ENCODE measurements at regions not wholly inside any gene's neighbourhood (a gene's known extent, or its start where the extent isn't known, plus 50 kb on each side); places are given as distances from the start of the nearest gene placed in this dataset.

- H3K4me3 ChIP-seq (replicated peaks; ENCODE audit: low read depth, low read length): no peak overlapping the region
- TF ChIP-seq CTCF (IDR thresholded peaks at IDR 0.05; ENCODE audit: low read depth, low read length, missing control alignments): no peak
- DNase-seq (ENCODE audit: extremely low read depth, low read depth): no peak
These were observed 303.5 kb upstream of the KLF6 start for GRCh38 chr10:4088354-4089066.

- no peak for TF ChIP-seq CTCF (IDR thresholded peaks at IDR 0.05; ENCODE audit: low read depth, low read length, missing control alignments)
- DNase-seq (ENCODE audit: extremely low read depth, low read depth): no peak
- no peak overlapping the region for H3K4me3 ChIP-seq (replicated peaks; ENCODE audit: low read depth, low read length)
These were observed 301.3 kb upstream of the KLF6 start for GRCh38 chr10:4086131-4086898.

- no peak overlapping the region for H3K4me3 ChIP-seq (replicated peaks; ENCODE audit: low read depth, low read length)
- no peak for TF ChIP-seq CTCF (IDR thresholded peaks at IDR 0.05; ENCODE audit: low read depth, low read length, missing control alignments)
- DNase-seq (ENCODE audit: extremely low read depth, low read depth): no peak
These were observed 298.5 kb upstream of the KLF6 start for GRCh38 chr10:4083509-4084003.

GRCh38 chr10:4082861-4083260 lies 297.9 kb upstream of the KLF6 start:
- no peak for DNase-seq (ENCODE audit: extremely low read depth, low read depth)
- H3K4me3 ChIP-seq (replicated peaks; ENCODE audit: low read depth, low read length): no peak overlapping the region
- TF ChIP-seq CTCF (IDR thresholded peaks at IDR 0.05; ENCODE audit: low read depth, low read length, missing control alignments): no peak

- TF ChIP-seq CTCF (IDR thresholded peaks at IDR 0.05; ENCODE audit: low read depth, low read length, missing control alignments): no peak
- no peak for DNase-seq (ENCODE audit: extremely low read depth, low read depth)
- no peak overlapping the region for H3K4me3 ChIP-seq (replicated peaks; ENCODE audit: low read depth, low read length)
These were observed 296.7 kb upstream of the KLF6 start for GRCh38 chr10:4081685-4082111.

GRCh38 chr10:4080225-4080805 lies 295.3 kb upstream of the KLF6 start:
- TF ChIP-seq CTCF (IDR thresholded peaks at IDR 0.05; ENCODE audit: low read depth, low read length, missing control alignments): no peak

More at GRCh38 chr10:4080225-4080805, 295.3 kb upstream of the KLF6 start:
- H3K4me3 ChIP-seq (replicated peaks; ENCODE audit: low read depth, low read length): no peak overlapping the region
- DNase-seq (ENCODE audit: extremely low read depth, low read depth): no peak
